Middle frontal gyrus (tissue), 1 donor: ENCODE measurements at regions not wholly inside any gene's neighbourhood (a gene's known extent, or its start where the extent isn't known, plus 50 kb on each side); places are given as distances from the start of the nearest gene placed in this dataset.
"Not testable (repeated sequence)": the region's sequence is repeated elsewhere in the genome, so short reads cannot be mapped to it uniquely, and the experiment has no call there.

Experiments
- DNase-seq: peaks from one replicate; pipeline ENCODE4 v3.0.0-alpha.2; 2015; ENCODE audit warnings: low spot score; ENCODE audit errors: extremely low spot score

- DNase-seq, result no peak
Measured at GRCh38 chr1:104309673-104310072, 560.0 kb downstream of the AMY1C start.

GRCh38 chr1:104315823-104316222 lies 566.1 kb downstream of the AMY1C start:
- DNase-seq, result no peak

GRCh38 chr1:104322131-104322530 lies 572.4 kb downstream of the AMY1C start:
- no peak for DNase-seq

- no peak for DNase-seq
Measured at GRCh38 chr1:104329278-104329677, 579.6 kb downstream of the AMY1C start.

GRCh38 chr1:104331763-104332162 lies 582.1 kb downstream of the AMY1C start:
- DNase-seq, result no peak

GRCh38 chr1:104337927-104338326 lies 588.2 kb downstream of the AMY1C start:
- DNase-seq, result not testable (repeated sequence)

GRCh38 chr1:104341944-104342343 lies 592.2 kb downstream of the AMY1C start:
- DNase-seq, result no peak

- no peak for DNase-seq
Measured at GRCh38 chr1:104348277-104348676, 598.6 kb downstream of the AMY1C start.

GRCh38 chr1:104353580-104353979 lies 603.9 kb downstream of the AMY1C start:
- no peak for DNase-seq

- no peak for DNase-seq
Measured at GRCh38 chr1:104358086-104358485, 608.4 kb downstream of the AMY1C start.

- DNase-seq, result no peak
Measured at GRCh38 chr1:104358621-104359020, 608.9 kb downstream of the AMY1C start.

- no peak for DNase-seq
Measured at GRCh38 chr1:104378414-104378813, 628.7 kb downstream of the AMY1C start.

- DNase-seq, result no peak
Measured at GRCh38 chr1:104380003-104380402, 630.3 kb downstream of the AMY1C start.

- DNase-seq, result no peak
Measured at GRCh38 chr1:104387716-104388508, 638.2 kb downstream of the AMY1C start.

- no peak for DNase-seq
Measured at GRCh38 chr1:104392552-104392951, 642.9 kb downstream of the AMY1C start.

GRCh38 chr1:104402178-104402577 lies 652.5 kb downstream of the AMY1C start:
- DNase-seq, result no peak

GRCh38 chr1:104403883-104404282 lies 654.2 kb downstream of the AMY1C start:
- DNase-seq, result no peak

- no peak for DNase-seq
Measured at GRCh38 chr1:104406728-104407127, 657.0 kb downstream of the AMY1C start.

- no peak for DNase-seq
Measured at GRCh38 chr1:104408268-104408667, 658.6 kb downstream of the AMY1C start.

- DNase-seq, result no peak
Measured at GRCh38 chr1:104435255-104435654, 685.6 kb downstream of the AMY1C start.

- DNase-seq, result no peak
Measured at GRCh38 chr1:104440011-104440410, 690.3 kb downstream of the AMY1C start.

GRCh38 chr1:104456724-104457123 lies 707.0 kb downstream of the AMY1C start:
- no peak for DNase-seq

GRCh38 chr1:104459886-104460285 lies 710.2 kb downstream of the AMY1C start:
- DNase-seq, result no peak
